Liver (tissue), 8 donors: ENCODE measurements at regions not wholly inside any gene's neighbourhood (a gene's known extent, or its start where the extent isn't known, plus 50 kb on each side); places are given as distances from the start of the nearest gene placed in this dataset.

Experiments used
- DNase-seq: peaks from one replicate; pipeline ENCODE4 v3.0.0-alpha.2; 2017; ENCODE audit warnings: low spot score
- H3K27ac ChIP-seq, 2 donors: one replicate each; pipeline ENCODE4 v1.7.0; 2013; ENCODE audit warnings: inconsistent platforms in 2 of 2, low read length in 2 of 2, control low read depth in 1 of 2, low read depth in 1 of 2, mild to moderate bottlenecking in 1 of 2
- H3K27me3 ChIP-seq, 4 donors: one replicate each; pipeline versions ENCODE4 v1.6.1 to v1.7.0; 2013; ENCODE audit warnings: low read length in 3 of 4, inconsistent platforms in 1 of 4, mild to moderate bottlenecking in 1 of 4, moderate library complexity in 1 of 4; ENCODE audit not compliant: control insufficient read depth in 4 of 4, insufficient read depth in 4 of 4
- H3K36me3 ChIP-seq, 4 donors: one replicate each; pipeline versions ENCODE4 v1.6.1 to v1.7.0; 2013; ENCODE audit warnings: low read length in 3 of 4, mild to moderate bottlenecking in 3 of 4, low read depth in 1 of 4, moderate library complexity in 1 of 4; ENCODE audit not compliant: control insufficient read depth in 4 of 4, insufficient read depth in 3 of 4
- H3K4me1 ChIP-seq, 4 donors: one replicate each; pipeline versions ENCODE4 v1.6.1 to v1.7.0; 2013; ENCODE audit warnings: low read length in 3 of 4, mild to moderate bottlenecking in 3 of 4, moderate library complexity in 1 of 4; ENCODE audit not compliant: control insufficient read depth in 4 of 4, insufficient read depth in 4 of 4
- H3K4me3 ChIP-seq, 3 donors: one replicate each; pipeline versions ENCODE4 v1.6.1 to v1.7.0; 2013; ENCODE audit warnings: low read length in 3 of 3, control low read depth in 1 of 3, low read depth in 1 of 3, mild to moderate bottlenecking in 1 of 3
- H3K9ac ChIP-seq, 2 donors: one replicate each; pipeline ENCODE4 v1.7.0; 2013; ENCODE audit warnings: low read length in 2 of 2, mild to moderate bottlenecking in 2 of 2, moderate library complexity in 2 of 2, control low read depth in 1 of 2, low read depth in 1 of 2
- H3K9me3 ChIP-seq, 4 donors: one replicate each; pipeline versions ENCODE4 v1.6.1 to v1.7.0; 2013; ENCODE audit warnings: low read length in 3 of 4; ENCODE audit not compliant: control insufficient read depth in 4 of 4
- EGR1 ChIP-seq, 2 donors: IDR thresholded peaks; 2 replicates each; pipeline ENCODE4 v1.6.1; 2016 to 2018; ENCODE audit warnings: antibody characterized with exemption in 2 of 2, low read depth in 2 of 2
- HNF4A ChIP-seq, 2 donors: conservative IDR thresholded peaks; 2 replicates each; pipeline ENCODE4 v1.6.1; 2016; ENCODE audit warnings: antibody characterized with exemption in 2 of 2, mild to moderate bottlenecking in 2 of 2
- NR2F2 ChIP-seq: IDR thresholded peaks from 2 replicates; pipeline ENCODE4 v1.6.1; 2016; ENCODE audit warnings: antibody characterized with exemption
- RAD21 ChIP-seq, 2 donors: IDR thresholded peaks; 2 replicates each; pipeline ENCODE4 v1.6.1; 2016; ENCODE audit warnings: antibody characterized with exemption in 2 of 2, mild to moderate bottlenecking in 2 of 2
- TAF1 ChIP-seq: conservative IDR thresholded peaks from 2 replicates; pipeline ENCODE4 v1.6.1; 2016; ENCODE audit warnings: antibody characterized with exemption, mild to moderate bottlenecking
- YY1 ChIP-seq: IDR thresholded peaks from 2 replicates; pipeline ENCODE4 v1.6.1; 2016; ENCODE audit warnings: antibody characterized with exemption, mild to moderate bottlenecking
- whole genome bisulfite sequencing: extraction: QIAGEN DNeasy Blood & Tissue Kit; methylation state at CpG from one replicate; pipeline ENCODE4 v1.1.7; 2013; 5-methylcytosine and 5-hydroxymethylcytosine counted together
- TF ChIP-seq, protein P1 (sequence below): IDR thresholded peaks from 2 replicates; pipeline ENCODE4 v1.6.1; 2016; ENCODE audit warnings: antibody characterized with exemption
- TF ChIP-seq, protein P2 (sequence below): fragments of 150-350 bp; IDR thresholded peaks from 2 replicates; pipeline ENCODE4 v1.5.1; 2017; ENCODE audit warnings: improper control_type of control experiment, low read depth, low read length; ENCODE audit not compliant: missing input control
- TF ChIP-seq, protein P3 (sequence below): IDR thresholded peaks from 2 replicates; pipeline ENCODE4 v1.6.1; 2016; ENCODE audit warnings: antibody characterized with exemption, mild to moderate bottlenecking
- donor health status: healthy.
- donor health status: healthy.
- donor health status: healthy.
- donor health status: healthy.
- donor health status: healthy.

DNA sequence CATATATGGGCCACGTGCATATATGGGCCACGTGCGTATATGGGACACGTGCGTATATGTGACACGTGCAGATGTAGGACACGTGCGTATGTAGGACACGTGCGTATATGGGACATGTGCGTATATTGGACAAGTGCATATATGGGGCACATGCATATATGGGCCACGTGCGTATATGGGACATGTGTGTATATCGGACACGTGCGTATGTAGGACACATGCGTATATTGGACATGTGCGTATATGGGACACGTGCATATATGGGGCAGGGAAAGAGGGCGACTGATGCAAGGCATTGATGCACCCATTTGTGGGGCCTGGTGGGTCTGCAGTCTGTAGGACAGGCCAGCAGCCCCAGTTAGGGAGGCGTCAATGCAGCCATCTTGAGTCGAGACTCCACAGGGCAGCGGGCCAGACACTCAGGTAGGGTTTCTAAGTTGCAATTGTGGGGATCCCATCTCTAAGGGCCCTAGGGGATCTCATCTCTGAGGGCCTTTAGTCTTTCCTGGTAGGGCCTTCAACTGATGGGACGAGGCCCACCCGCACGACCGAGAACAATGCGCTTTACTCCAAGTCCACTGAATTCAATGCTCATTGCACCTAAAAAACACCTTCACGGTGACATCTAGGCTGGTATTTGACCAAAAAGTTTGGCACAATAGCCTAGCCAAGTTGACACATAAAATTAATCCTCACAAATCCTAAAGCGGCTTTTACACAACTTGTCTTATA, 92.3 kb upstream of the ZNF516 start:
- no peak overlapping the region for H3K9ac ChIP-seq
- 95% methylated on average over 30 of the region's 30 CpGs for WGBS
- no peak overlapping the region for H3K4me3 ChIP-seq

DNA sequence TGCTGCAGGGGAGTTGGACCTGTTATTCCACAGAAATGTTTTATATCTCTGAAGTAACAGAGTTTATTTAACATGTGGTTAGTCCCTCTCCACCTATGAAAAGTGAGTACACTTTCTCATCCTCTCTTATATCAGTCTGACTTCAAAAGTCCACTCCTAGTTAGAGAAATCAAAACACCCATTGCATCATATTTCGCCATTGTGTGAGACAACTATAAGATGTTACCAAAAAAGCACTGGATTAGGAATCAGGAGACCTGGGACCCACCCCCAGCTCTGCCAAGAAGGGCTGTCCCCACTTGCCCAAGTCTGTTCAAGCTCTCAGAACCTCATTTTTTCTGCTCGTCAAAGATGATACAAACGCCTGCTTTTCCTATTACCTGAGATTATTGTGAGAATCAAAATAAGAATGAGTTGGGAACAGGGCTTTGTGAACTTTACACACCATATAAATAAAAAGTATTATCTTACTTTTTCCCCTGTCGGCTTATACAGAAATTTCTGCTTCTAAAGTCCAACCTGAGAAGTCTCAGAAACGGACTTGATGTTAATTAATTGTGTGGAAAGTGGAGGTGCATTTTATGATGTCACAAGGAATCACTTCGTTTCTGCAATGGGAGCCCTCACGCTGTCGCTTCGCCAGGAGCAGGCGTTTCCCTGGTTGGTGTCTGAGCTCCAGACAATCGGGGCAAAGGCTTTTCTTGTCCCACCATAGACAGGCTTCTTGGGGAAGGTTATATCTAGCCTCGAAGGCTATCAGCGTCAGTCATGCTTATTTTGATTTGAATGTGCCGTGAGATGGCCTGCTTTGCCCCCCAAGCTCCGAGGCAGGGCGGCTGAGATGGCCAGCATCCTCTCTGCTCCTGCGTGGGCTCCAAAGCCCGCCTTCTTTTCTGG, 89.6 kb upstream of the ZNF516 start:
- 80% methylated on average over 18 of the region's 18 CpGs for WGBS
- Histone ChIP-seq H3K9ac (no peak overlapping the region), H3K4me1 (peaks cover 0 to 2% (median 0%) of the 10 kb centered on the region in 4 donors), H3K9me3 (no peaks in the 10 kb centered on the region), H3K27me3 (peaks cover 0 to 2% (median 0%) of the 10 kb centered on the region in 4 donors), H3K36me3 (no peaks in the 10 kb centered on the region), H3K4me3 (no peak overlapping the region), H3K27ac (no peak overlapping the region)
- no peak for DNase-seq
- TF ChIP-seq, protein P1, sequence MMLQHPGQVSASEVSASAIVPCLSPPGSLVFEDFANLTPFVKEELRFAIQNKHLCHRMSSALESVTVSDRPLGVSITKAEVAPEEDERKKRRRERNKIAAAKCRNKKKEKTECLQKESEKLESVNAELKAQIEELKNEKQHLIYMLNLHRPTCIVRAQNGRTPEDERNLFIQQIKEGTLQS, result no peak
- TF ChIP-seq RAD21 (IDR thresholded peaks at IDR 0.05) (no peak), YY1 (no peak)
- TF ChIP-seq, protein P2, sequence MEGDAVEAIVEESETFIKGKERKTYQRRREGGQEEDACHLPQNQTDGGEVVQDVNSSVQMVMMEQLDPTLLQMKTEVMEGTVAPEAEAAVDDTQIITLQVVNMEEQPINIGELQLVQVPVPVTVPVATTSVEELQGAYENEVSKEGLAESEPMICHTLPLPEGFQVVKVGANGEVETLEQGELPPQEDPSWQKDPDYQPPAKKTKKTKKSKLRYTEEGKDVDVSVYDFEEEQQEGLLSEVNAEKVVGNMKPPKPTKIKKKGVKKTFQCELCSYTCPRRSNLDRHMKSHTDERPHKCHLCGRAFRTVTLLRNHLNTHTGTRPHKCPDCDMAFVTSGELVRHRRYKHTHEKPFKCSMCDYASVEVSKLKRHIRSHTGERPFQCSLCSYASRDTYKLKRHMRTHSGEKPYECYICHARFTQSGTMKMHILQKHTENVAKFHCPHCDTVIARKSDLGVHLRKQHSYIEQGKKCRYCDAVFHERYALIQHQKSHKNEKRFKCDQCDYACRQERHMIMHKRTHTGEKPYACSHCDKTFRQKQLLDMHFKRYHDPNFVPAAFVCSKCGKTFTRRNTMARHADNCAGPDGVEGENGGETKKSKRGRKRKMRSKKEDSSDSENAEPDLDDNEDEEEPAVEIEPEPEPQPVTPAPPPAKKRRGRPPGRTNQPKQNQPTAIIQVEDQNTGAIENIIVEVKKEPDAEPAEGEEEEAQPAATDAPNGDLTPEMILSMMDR, result no peak

More for the DNA sequence above, 92.3 kb upstream of the ZNF516 start:
- peaks cover 0 to 2% (median 0%) of the 10 kb centered on the region in 4 donors for H3K27me3 ChIP-seq
- no peak overlapping the region for H3K27ac ChIP-seq
- H3K4me1 ChIP-seq, result peaks cover 0 to 2% (median 0%) of the 10 kb centered on the region in 4 donors
- no peak for DNase-seq
- no peaks in the 10 kb centered on the region for H3K36me3 ChIP-seq
- H3K9me3 ChIP-seq, result no peaks in the 10 kb centered on the region
- no peak for TF ChIP-seq EGR1 (IDR thresholded peaks at IDR 0.05; ENCODE audit: low read depth in 2 of 2)
- TF ChIP-seq, protein P3, sequence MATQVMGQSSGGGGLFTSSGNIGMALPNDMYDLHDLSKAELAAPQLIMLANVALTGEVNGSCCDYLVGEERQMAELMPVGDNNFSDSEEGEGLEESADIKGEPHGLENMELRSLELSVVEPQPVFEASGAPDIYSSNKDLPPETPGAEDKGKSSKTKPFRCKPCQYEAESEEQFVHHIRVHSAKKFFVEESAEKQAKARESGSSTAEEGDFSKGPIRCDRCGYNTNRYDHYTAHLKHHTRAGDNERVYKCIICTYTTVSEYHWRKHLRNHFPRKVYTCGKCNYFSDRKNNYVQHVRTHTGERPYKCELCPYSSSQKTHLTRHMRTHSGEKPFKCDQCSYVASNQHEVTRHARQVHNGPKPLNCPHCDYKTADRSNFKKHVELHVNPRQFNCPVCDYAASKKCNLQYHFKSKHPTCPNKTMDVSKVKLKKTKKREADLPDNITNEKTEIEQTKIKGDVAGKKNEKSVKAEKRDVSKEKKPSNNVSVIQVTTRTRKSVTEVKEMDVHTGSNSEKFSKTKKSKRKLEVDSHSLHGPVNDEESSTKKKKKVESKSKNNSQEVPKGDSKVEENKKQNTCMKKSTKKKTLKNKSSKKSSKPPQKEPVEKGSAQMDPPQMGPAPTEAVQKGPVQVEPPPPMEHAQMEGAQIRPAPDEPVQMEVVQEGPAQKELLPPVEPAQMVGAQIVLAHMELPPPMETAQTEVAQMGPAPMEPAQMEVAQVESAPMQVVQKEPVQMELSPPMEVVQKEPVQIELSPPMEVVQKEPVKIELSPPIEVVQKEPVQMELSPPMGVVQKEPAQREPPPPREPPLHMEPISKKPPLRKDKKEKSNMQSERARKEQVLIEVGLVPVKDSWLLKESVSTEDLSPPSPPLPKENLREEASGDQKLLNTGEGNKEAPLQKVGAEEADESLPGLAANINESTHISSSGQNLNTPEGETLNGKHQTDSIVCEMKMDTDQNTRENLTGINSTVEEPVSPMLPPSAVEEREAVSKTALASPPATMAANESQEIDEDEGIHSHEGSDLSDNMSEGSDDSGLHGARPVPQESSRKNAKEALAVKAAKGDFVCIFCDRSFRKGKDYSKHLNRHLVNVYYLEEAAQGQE, result no peak
- no peak for TF ChIP-seq HNF4A (conservative IDR thresholded peaks at IDR 0.05)
- TF ChIP-seq NR2F2, result no peak
- TF ChIP-seq YY1, result no peak
- no peak for TF ChIP-seq TAF1
